HG03025 (cell line): ENCODE measurements at regions not wholly inside any gene's neighbourhood (a gene's known extent, or its start where the extent isn't known, plus 50 kb on each side); places are given as distances from the start of the nearest gene placed in this dataset.

Experiments used
- ATAC-seq: cut with Tn5 transposase; IDR thresholded peaks from one replicate; pipeline ENCODE4 v1.9.1; 2021; ENCODE audit warnings: mild to moderate bottlenecking, moderate library complexity; ENCODE audit not compliant: unreplicated experiment, low FRiP score

GRCh38 chr9:108620767-108621166 lies 235.0 kb downstream of the ACTL7B start:
- ATAC-seq = no peak

GRCh38 chr9:108618906-108619550 lies 236.8 kb downstream of the ACTL7B start:
- ATAC-seq = no peak

- ATAC-seq = no peak
These were observed 238.1 kb downstream of the ACTL7B start for GRCh38 chr9:108617676-108618075.

- no peak for ATAC-seq
These were observed 240.6 kb downstream of the ACTL7B start for GRCh38 chr9:108615152-108615551.

GRCh38 chr9:108612513-108612912 lies 243.3 kb downstream of the ACTL7B start:
- ATAC-seq = no peak

GRCh38 chr9:108609897-108610253 lies 245.9 kb downstream of the ACTL7B start:
- ATAC-seq = no peak

GRCh38 chr9:108609227-108609896 lies 246.4 kb downstream of the ACTL7B start:
- no peak for ATAC-seq

GRCh38 chr9:108607607-108608006 lies 248.2 kb downstream of the ACTL7B start:
- ATAC-seq = no peak

GRCh38 chr9:108606401-108606800 lies 249.4 kb downstream of the ACTL7B start:
- no peak for ATAC-seq

GRCh38 chr9:108603141-108603540 lies 252.6 kb downstream of the ACTL7B start:
- no peak for ATAC-seq

GRCh38 chr9:108600896-108601295 lies 254.9 kb downstream of the ACTL7B start:
- no peak for ATAC-seq

GRCh38 chr9:108599571-108599970 lies 256.2 kb downstream of the ACTL7B start:
- no peak for ATAC-seq

GRCh38 chr9:108591121-108591520 lies 264.7 kb downstream of the ACTL7B start:
- ATAC-seq = no peak

GRCh38 chr9:108588246-108588645 lies 267.5 kb downstream of the ACTL7B start:
- ATAC-seq = no peak

GRCh38 chr9:108586471-108587139 lies 269.2 kb downstream of the ACTL7B start:
- ATAC-seq = no peak

- ATAC-seq = no peak
These were observed 270.9 kb downstream of the ACTL7B start for GRCh38 chr9:108584860-108585259.

GRCh38 chr9:108582726-108583125 lies 273.1 kb downstream of the ACTL7B start:
- no peak for ATAC-seq

- no peak for ATAC-seq
These were observed 275.9 kb downstream of the ACTL7B start for GRCh38 chr9:108579757-108580439.

- ATAC-seq = no peak
These were observed 280.5 kb downstream of the ACTL7B start for GRCh38 chr9:108575276-108575675.

- ATAC-seq = no peak
These were observed 286.2 kb downstream of the ACTL7B start for GRCh38 chr9:108569624-108570023.

GRCh38 chr9:108568093-108568492 lies 287.7 kb downstream of the ACTL7B start:
- no peak for ATAC-seq
